HepG2 (cell line): ENCODE measurements at regions not wholly inside any gene's neighbourhood (a gene's known extent, or its start where the extent isn't known, plus 50 kb on each side); places are given as distances from the start of the nearest gene placed in this dataset.

Experiments
- CEBPB ChIP-seq: IDR thresholded peaks from 2 replicates; pipeline ENCODE4 v1.6.1; 2011; ENCODE audit warnings: low read depth, low read length, improper control_type of control experiment, borderline replicate concordance
- ZKSCAN5 ChIP-seq: sonication (generic); formaldehyde crosslinking; IDR thresholded peaks from 2 replicates; pipeline ENCODE4 v1.5.1; 2020; ENCODE audit warnings: mild to moderate bottlenecking, missing genetic modification reagents
- ZNF350 ChIP-seq: sonication (generic); formaldehyde crosslinking; IDR thresholded peaks from 2 replicates; pipeline ENCODE4 v1.4.0; 2020; ENCODE audit warnings: mild to moderate bottlenecking, low read depth, missing genetic modification reagents, borderline replicate concordance

DNA sequence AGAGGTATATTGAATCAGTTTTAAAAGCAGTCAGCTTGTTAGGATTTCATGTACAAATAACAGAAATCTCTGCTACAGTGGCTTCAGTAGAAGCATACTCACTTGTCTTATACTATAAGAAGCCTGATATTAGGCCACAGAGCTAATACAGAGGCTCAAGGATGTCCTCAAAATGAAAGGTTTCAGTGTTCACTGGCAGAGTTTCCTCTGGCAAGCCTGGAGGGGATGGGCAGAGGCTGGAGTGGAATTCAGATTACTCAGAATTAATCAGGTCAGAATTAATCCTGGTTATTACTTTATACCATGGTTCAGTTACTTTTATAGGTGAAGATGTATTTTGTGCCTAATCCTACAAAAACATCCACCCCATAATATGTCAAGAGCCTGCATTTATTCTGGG, 520.5 kb downstream of the USP25 start:
- no peak for TF ChIP-seq CEBPB
- no peak for TF ChIP-seq ZKSCAN5
- no peak for TF ChIP-seq ZNF350
